HG03439 (cell line): ENCODE measurements at regions not wholly inside any gene's neighbourhood (a gene's known extent, or its start where the extent isn't known, plus 50 kb on each side); places are given as distances from the start of the nearest gene placed in this dataset.

Source experiments
- ATAC-seq: cut with Tn5 transposase; IDR thresholded peaks from one replicate; pipeline ENCODE4 v1.9.1; 2021; ENCODE audit warnings: mild to moderate bottlenecking, moderate library complexity; ENCODE audit not compliant: unreplicated experiment

GRCh38 chr11:111148953-111149352, 96.6 kb upstream of the POU2AF2 start:
- no peak for ATAC-seq

GRCh38 chr11:111148121-111148520, 97.4 kb upstream of the POU2AF2 start:
- ATAC-seq = no peak

- no peak for ATAC-seq
Measured at GRCh38 chr11:111137846-111138245, 107.7 kb upstream of the POU2AF2 start.

- ATAC-seq = no peak
Measured at GRCh38 chr11:111135778-111136570, 109.6 kb upstream of the POU2AF2 start.

GRCh38 chr11:111135101-111135500, 110.4 kb upstream of the POU2AF2 start:
- ATAC-seq = no peak

GRCh38 chr11:111128076-111128870, 117.3 kb upstream of the POU2AF2 start:
- no peak for ATAC-seq

- no peak for ATAC-seq
Measured at GRCh38 chr11:111124724-111125123, 120.8 kb upstream of the POU2AF2 start.

- ATAC-seq = no peak
Measured at GRCh38 chr11:111123463-111124398, 121.8 kb upstream of the POU2AF2 start.

GRCh38 chr11:111120696-111121302, 124.7 kb upstream of the POU2AF2 start:
- ATAC-seq = no peak

- ATAC-seq = no peak
Measured at GRCh38 chr11:111120161-111120560, 125.4 kb upstream of the POU2AF2 start.

GRCh38 chr11:111119751-111120150, 125.8 kb upstream of the POU2AF2 start:
- ATAC-seq = no peak

- no peak for ATAC-seq
Measured at GRCh38 chr11:111115890-111116289, 129.6 kb upstream of the POU2AF2 start.

- ATAC-seq = no peak
Measured at GRCh38 chr11:111114091-111114490, 131.4 kb upstream of the POU2AF2 start.

- no peak for ATAC-seq
Measured at GRCh38 chr11:111112614-111113013, 132.9 kb upstream of the POU2AF2 start.

GRCh38 chr11:111107501-111107900, 138.0 kb upstream of the POU2AF2 start:
- no peak for ATAC-seq

- no peak for ATAC-seq
Measured at GRCh38 chr11:111106641-111107040, 138.9 kb upstream of the POU2AF2 start.

- no peak for ATAC-seq
Measured at GRCh38 chr11:111105566-111105965, 140.0 kb upstream of the POU2AF2 start.

GRCh38 chr11:111104185-111104584, 141.3 kb upstream of the POU2AF2 start:
- ATAC-seq = no peak

GRCh38 chr11:111101881-111102280, 143.6 kb upstream of the POU2AF2 start:
- ATAC-seq = no peak

- no peak for ATAC-seq
Measured at GRCh38 chr11:111099028-111099713, 146.4 kb upstream of the POU2AF2 start.
